GM18508 (cell line): ENCODE measurements at regions not wholly inside any gene's neighbourhood (a gene's known extent, or its start where the extent isn't known, plus 50 kb on each side); places are given as distances from the start of the nearest gene placed in this dataset.

ENCODE experiments used
- ATAC-seq: cut with Tn5 transposase; IDR thresholded peaks from one replicate; pipeline ENCODE4 v1.9.1; 2021; ENCODE audit warnings: moderate number of reproducible peaks; ENCODE audit not compliant: insufficient read depth, unreplicated experiment

DNA sequence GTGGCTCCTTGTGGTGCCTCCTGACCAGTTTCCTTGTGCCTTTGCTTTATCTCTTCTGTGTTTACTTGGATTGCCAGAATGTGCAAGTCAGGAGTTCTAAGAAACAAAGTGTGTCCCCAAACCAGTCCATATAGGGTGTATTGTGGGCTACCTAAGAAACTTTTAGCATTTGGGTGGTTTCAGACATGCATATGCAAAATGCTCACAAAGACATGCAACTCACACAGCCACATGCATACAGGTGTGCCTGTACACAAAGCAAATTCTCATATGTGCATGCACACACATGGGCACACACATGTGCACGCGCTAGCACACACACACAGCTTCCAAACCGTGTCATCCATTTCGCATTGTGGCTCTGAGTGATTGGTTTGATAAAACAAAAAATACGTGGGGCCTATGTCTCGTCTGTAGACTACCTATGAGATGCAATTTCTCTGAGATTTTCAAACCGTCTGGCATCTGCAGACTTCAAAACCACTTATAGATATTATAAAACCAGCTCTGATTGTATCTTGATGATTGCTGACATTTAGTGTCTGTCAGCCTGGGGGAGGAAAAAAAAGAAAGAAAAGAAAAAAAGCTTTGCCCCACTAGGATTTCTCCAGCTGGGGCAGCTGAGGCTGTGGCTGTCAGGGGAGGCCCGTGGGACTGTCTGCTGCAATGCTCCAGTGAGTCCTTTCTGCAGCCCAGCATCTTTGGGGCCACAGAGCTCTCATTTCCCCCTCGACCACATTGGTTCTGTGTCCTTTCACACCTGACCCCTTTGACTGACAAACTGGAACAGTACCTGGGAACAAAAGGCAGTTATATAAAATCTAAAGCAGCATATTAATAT is 556.1 kb downstream of the CMPK2 start:
- ATAC-seq, result peak; percentile 62

GRCh38 chr2:6310256-6311215 is 555.2 kb downstream of the CMPK2 start:
- peak; percentile 16 for ATAC-seq

DNA sequence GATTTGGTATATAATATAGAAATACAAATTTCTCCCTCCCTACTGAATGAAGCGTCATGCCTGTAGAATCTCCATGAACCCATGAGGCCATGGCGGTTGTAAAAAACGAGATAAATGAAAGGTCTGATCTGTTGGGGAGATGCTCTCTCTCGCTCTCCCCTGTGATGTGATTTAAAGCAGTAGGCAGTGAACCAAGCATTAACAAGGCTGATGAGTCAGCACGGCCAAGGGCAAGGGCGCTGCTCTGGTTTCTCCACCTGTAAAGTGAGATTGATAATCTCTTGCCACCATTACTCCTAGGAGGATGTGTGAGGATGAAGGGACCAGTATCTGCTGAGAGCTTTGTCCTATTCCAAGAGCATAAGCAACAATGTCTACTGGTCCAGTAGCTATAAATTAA is 553.3 kb downstream of the CMPK2 start:
- no peak for ATAC-seq

DNA sequence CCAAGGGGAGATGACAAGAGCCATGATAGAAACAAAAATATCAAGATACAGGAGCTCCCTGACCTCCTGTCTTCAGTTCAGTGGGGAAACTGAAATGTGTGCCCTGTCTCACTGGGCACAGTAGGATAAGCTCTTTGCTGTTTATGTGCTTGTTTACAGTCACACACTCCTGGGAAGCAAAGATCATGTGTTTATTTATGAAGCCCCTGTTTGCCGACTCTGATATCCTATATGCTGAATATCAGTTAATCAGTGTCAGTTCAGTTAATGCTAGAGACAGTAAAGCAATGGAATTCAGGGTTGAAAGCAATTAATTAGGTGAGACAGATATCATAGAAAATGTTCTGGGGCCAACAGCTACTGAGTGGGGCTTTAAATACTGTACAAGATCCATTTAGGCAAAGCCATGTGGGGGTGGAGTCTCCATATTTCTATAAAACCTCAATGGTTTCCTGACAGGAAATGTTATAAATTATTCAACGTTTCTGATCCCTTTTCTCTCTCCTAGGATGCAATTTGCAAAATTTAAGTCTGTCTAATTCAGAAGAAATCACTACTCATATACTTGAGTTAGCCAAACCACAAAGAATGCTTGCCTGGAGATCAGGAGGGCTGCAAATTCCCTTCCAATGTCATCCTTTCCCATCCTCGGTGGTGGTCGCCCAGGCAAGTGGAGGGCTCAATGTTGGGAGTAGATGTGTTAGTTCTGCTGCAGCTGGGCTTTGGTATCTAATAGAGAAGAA is 551.3 kb downstream of the CMPK2 start:
- ATAC-seq, result no peak

DNA sequence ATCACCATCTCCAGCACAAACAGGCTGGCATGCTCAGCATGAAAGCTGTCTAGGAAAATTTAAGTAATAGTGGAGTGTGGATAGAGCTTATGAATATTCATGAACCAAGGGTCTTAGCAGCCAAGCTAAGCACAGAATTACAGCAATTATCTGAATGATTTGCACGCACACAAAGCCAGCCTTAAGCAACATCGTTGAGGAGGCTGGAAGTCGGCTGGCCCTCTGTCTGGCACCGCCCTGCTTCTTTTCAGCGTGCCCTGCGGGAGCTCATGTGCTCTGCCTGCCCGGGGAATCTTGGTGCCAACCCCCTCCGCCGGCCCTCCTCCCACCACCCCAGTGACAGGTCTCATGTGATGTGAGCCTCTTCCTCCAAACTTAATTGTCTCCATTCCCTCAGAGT is 540.1 kb downstream of the CMPK2 start:
- ATAC-seq, result no peak

DNA sequence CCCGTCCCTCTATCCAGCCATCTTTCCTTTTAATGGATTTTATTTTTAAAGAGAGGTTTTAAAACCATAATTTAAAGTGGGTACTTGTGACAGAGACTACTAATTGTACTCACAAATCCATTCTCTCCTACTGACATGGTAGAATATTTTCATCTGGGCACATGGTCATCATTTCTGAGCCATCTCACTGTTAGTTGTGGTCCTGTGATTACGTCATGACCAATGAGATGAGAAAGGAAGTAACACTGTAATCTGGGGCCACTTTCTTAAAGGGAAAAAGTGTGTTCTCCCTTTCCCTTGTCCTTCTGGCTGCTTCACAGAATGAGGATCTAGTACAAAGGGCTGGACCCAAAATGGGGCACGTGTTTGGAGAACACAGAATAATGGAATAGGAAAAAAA is 538.7 kb downstream of the CMPK2 start:
- ATAC-seq, result no peak

- ATAC-seq, result no peak
These were observed 528.8 kb downstream of the CMPK2 start for GRCh38 chr2:6336752-6337471.

- no peak for ATAC-seq
These were observed 528.3 kb downstream of the CMPK2 start for GRCh38 chr2:6337472-6337820.

- no peak for ATAC-seq
These were observed 524.0 kb downstream of the CMPK2 start for GRCh38 chr2:6341588-6342129.

GRCh38 chr2:6342273-6342920 is 523.3 kb downstream of the CMPK2 start:
- no peak for ATAC-seq

DNA sequence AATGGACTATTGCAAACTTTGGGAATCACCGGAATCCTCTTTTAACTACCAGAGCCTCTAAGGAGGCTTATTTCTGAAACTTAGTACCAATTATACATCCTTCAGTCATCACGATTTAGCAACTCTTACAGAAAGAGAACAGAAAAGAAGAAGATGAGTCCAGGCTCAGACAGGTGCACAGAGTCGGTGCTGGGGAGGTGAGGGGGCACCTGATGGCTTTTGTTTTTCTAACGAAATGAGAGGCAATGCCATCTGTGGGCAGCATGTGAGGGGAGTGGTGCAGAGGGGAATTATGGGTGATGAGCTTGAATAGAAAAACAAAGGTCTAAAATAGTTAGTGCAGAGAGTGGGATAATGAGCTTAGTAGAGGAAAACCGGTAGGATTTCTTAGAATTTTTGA is 522.6 kb downstream of the CMPK2 start:
- no peak for ATAC-seq

- ATAC-seq, result peak; percentile 91
These were observed 513.5 kb downstream of the CMPK2 start for GRCh38 chr2:6352247-6352646.

- ATAC-seq, result no peak
These were observed 512.7 kb downstream of the CMPK2 start for GRCh38 chr2:6352906-6353515.

GRCh38 chr2:6353669-6354068 is 512.0 kb downstream of the CMPK2 start:
- no peak for ATAC-seq

- ATAC-seq, result no peak
These were observed 511.2 kb downstream of the CMPK2 start for GRCh38 chr2:6354546-6354945.

- no peak for ATAC-seq
These were observed 509.6 kb downstream of the CMPK2 start for GRCh38 chr2:6355886-6356761.

DNA sequence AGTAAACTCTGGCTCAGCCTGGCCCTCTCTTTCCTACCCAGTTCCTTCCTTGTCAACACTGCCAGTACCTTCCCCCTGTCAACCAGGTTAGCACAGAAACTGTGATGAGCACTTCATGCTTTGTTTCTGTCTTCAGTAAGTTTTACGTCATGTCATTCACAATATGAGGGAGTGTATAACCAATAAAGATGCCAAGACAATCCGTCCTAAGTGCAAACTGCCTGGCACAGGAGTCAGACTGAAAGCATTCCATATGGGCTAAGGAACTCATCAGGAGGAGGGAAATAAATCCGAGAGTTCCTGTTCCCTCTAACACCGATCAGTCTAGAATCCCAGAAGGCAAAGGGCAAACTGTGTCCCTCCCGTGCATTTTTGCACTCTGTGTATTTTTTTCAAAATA is 507.2 kb downstream of the CMPK2 start:
- no peak for ATAC-seq

DNA sequence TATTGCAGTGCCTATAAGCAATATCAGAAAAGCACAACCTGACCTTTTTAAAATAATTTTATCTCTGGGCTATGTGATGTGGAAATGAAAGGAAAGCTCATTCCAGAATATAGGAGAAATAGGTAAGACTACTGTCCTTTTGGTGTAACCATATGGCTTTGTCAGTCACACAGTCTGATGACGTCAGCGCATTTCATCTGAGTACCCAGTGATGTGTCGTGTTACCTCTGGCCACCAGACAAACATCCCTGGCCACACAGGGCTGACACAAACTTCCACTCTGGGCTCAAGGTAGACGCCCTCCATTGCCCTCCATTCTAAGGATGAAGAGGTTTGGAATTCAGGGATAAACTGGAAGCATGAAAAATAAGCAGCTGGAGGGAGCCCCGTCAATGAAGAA is 506.7 kb downstream of the CMPK2 start:
- no peak for ATAC-seq
